Fibroblast of lung (primary cell): ENCODE measurements at regions not wholly inside any gene's neighbourhood (a gene's known extent, or its start where the extent isn't known, plus 50 kb on each side); places are given as distances from the start of the nearest gene placed in this dataset.

Source experiments
- DNase-seq, 2 donors: peaks; one replicate each; pipeline versions ENCODE4 v3.0.0 to v3.0.0-alpha.2; 2010; ENCODE audit warnings: low read depth in 2 of 2
- H2AFZ ChIP-seq: 2 replicates; pipeline ENCODE4 v1.5.1; 2012; ENCODE audit warnings: low read length, control low read depth, inconsistent platforms
- H3K27ac ChIP-seq: 2 replicates; pipeline ENCODE4 v1.5.1; 2011; ENCODE audit warnings: low read length, control low read depth; ENCODE audit not compliant: insufficient read depth
- H3K27me3 ChIP-seq: 2 replicates; pipeline ENCODE4 v1.5.1; 2011; ENCODE audit warnings: mild to moderate bottlenecking, low read length; ENCODE audit not compliant: control insufficient read depth, insufficient read depth
- H3K36me3 ChIP-seq: 2 replicates; pipeline ENCODE4 v1.5.1; 2011; ENCODE audit warnings: low read length; ENCODE audit not compliant: control insufficient read depth, insufficient read depth
- H3K4me1 ChIP-seq: 2 replicates; pipeline ENCODE4 v1.5.1; 2011; ENCODE audit warnings: low read length; ENCODE audit not compliant: control insufficient read depth, insufficient read depth; ENCODE audit errors: extremely low read depth
- H3K4me2 ChIP-seq: 2 replicates; pipeline ENCODE4 v1.5.1; 2011; ENCODE audit warnings: low read length, control low read depth; ENCODE audit not compliant: insufficient read depth; ENCODE audit errors: extremely low read depth
- H3K4me3 ChIP-seq, 4 experiments: fragments of 200-600 bp in 1 of 4; sonication (generic) in 1 of 4; replicated peaks in 1 of 4; 2 replicates each; pipeline ENCODE4 v1.5.1; 2011 to 2016; ENCODE audit warnings: low read length in 4 of 4, low read depth in 3 of 4, mild to moderate bottlenecking in 3 of 4, control low read depth in 2 of 4, inconsistent platforms in 1 of 4, mixed read lengths in 1 of 4; ENCODE audit not compliant: insufficient read depth in 1 of 4; ENCODE audit errors: control extremely low read depth in 1 of 4
- H3K79me2 ChIP-seq: 2 replicates; pipeline ENCODE4 v1.5.1; 2012; ENCODE audit warnings: mild to moderate bottlenecking, low read length, inconsistent platforms; ENCODE audit not compliant: control insufficient read depth, insufficient read depth
- H3K9ac ChIP-seq: 2 replicates; pipeline ENCODE4 v1.5.1; 2011; ENCODE audit warnings: mild to moderate bottlenecking, low read length, control low read depth; ENCODE audit not compliant: insufficient read depth
- H3K9me3 ChIP-seq: 2 replicates; pipeline ENCODE4 v1.5.1; 2012; ENCODE audit warnings: low read depth, low read length; ENCODE audit not compliant: control insufficient read depth, insufficient read depth
- H4K20me1 ChIP-seq: 2 replicates; pipeline ENCODE4 v1.5.1; 2011; ENCODE audit warnings: low read length; ENCODE audit not compliant: control insufficient read depth, insufficient read depth; ENCODE audit errors: extremely low read depth
- CTCF ChIP-seq, 2 donors: IDR thresholded peaks in 1 of 2; conservative IDR thresholded peaks in 1 of 2; 1 replicate in 1 of 2; 2 replicates in 1 of 2; pipeline ENCODE4 v1.5.1; 2011 to 2012; ENCODE audit warnings: low read length in 2 of 2, control low read depth in 1 of 2, inconsistent platforms in 1 of 2, low read depth in 1 of 2, mild to moderate bottlenecking in 1 of 2
- EZH2 ChIP-seq: IDR thresholded peaks from 2 replicates; pipeline ENCODE4 v1.5.1; 2012; ENCODE audit warnings: low read length, control low read depth, mild to moderate bottlenecking; ENCODE audit errors: missing control alignments

- TF ChIP-seq EZH2 (no peak), CTCF (conservative IDR thresholded peaks at IDR 0.05 in 1 of 2, IDR thresholded peaks at IDR 0.05 in 1 of 2; ENCODE audit: low read depth in 1 of 2, low read length in 2 of 2) (no peak)
- no peak overlapping the region for H3K4me2 ChIP-seq
Observed at GRCh38 chr1:80158266-80158665, 1151.7 kb upstream of the ADGRL4 start.

GRCh38 chr1:80155371-80155770 is 1148.8 kb upstream of the ADGRL4 start:
- Histone ChIP-seq H3K4me2 (no peak overlapping the region), H4K20me1 (no peaks in the 10 kb centered on the region), H3K27me3 (no peaks in the 10 kb centered on the region), H3K27ac (no peak overlapping the region), H3K4me3 (no peak overlapping the region), H3K4me1 (no peaks in the 10 kb centered on the region), H3K9ac (no peak overlapping the region), H3K79me2 (no peaks in the 10 kb centered on the region), H3K36me3 (no peaks in the 10 kb centered on the region), H2AFZ (no peak overlapping the region), H3K9me3 (no peaks in the 10 kb centered on the region)
- TF ChIP-seq CTCF (conservative IDR thresholded peaks at IDR 0.05 in 1 of 2, IDR thresholded peaks at IDR 0.05 in 1 of 2; ENCODE audit: low read depth in 1 of 2, low read length in 2 of 2) (peak in 1 of 2 donors; percentile 27), EZH2 (no peak)
- peak in 1 of 2 donors; percentile 12 for DNase-seq

More at GRCh38 chr1:80158266-80158665, 1151.7 kb upstream of the ADGRL4 start:
- Histone ChIP-seq H3K36me3 (no peaks in the 10 kb centered on the region), H3K27ac (no peak overlapping the region), H3K4me1 (no peaks in the 10 kb centered on the region), H3K79me2 (no peaks in the 10 kb centered on the region), H2AFZ (no peak overlapping the region), H3K9ac (no peak overlapping the region), H3K27me3 (no peaks in the 10 kb centered on the region), H3K9me3 (no peaks in the 10 kb centered on the region), H3K4me3 (no peak overlapping the region), H4K20me1 (no peaks in the 10 kb centered on the region)
- DNase-seq, result no peak

- no peak overlapping the region for H3K4me2 ChIP-seq
- no peak overlapping the region for H2AFZ ChIP-seq
- no peak overlapping the region for H3K4me3 ChIP-seq
- H3K9ac ChIP-seq, result no peak overlapping the region
- peak in 1 of 2 donors; percentile 46 for DNase-seq
- H3K4me1 ChIP-seq, result no peaks in the 10 kb centered on the region
- H3K36me3 ChIP-seq, result no peaks in the 10 kb centered on the region
- TF ChIP-seq EZH2, result no peak
- H3K27ac ChIP-seq, result no peak overlapping the region
- no peaks in the 10 kb centered on the region for H3K79me2 ChIP-seq
- H4K20me1 ChIP-seq, result no peaks in the 10 kb centered on the region
- H3K9me3 ChIP-seq, result no peaks in the 10 kb centered on the region
- H3K27me3 ChIP-seq, result no peaks in the 10 kb centered on the region
Observed at GRCh38 chr1:80154176-80154575, 1147.6 kb upstream of the ADGRL4 start.
